OCI-LY3 (cell line): ENCODE measurements at regions not wholly inside any gene's neighbourhood (a gene's known extent, or its start where the extent isn't known, plus 50 kb on each side); places are given as distances from the start of the nearest gene placed in this dataset.
A peak's percentile ranks its signal among the peaks of the same experiment; 100 is the strongest.

Source experiments
- H2AFZ ChIP-seq: fragments of 200-600, 300-600 bp; shearing (Covaris generic); 2 replicates; pipeline ENCODE4 v1.6.0; 2014; ENCODE audit warnings: antibody characterized with exemption, low read depth, low read length
- H3K27ac ChIP-seq: fragments of 200-600, 300-600 bp; sonication (generic); 2 replicates; pipeline ENCODE4 v1.5.1; 2014; ENCODE audit warnings: mild to moderate bottlenecking, low read length, moderate library complexity, mixed read lengths
- H3K27me3 ChIP-seq: fragments of 200-600, 300-600 bp; sonication (generic); 2 replicates; pipeline ENCODE4 v1.6.1; 2014; ENCODE audit warnings: low read depth, low read length, mixed read lengths
- H3K36me3 ChIP-seq: fragments of 200-600, 300-600 bp; sonication (generic); replicated peaks from 2 replicates; pipeline ENCODE3; 2014; ENCODE audit warnings: low read depth, low read length, mixed read lengths
- H3K4me1 ChIP-seq: fragments of 300-600, 200-600 bp; sonication (generic); 2 replicates; pipeline ENCODE4 v1.6.1; 2014; ENCODE audit warnings: low read length, mixed read lengths
- H3K4me2 ChIP-seq: fragments of 200-600, 300-600 bp; sonication (generic); 2 replicates; pipeline ENCODE4 v1.6.1; 2014; ENCODE audit warnings: low read length, mixed read lengths
- H3K4me3 ChIP-seq: fragments of 300-600, 200-600 bp; sonication (generic); 2 replicates; pipeline ENCODE4 v1.5.1; 2014; ENCODE audit warnings: antibody characterized with exemption, mild to moderate bottlenecking, low read length, moderate library complexity
- H3K79me2 ChIP-seq: fragments of 300-600, 200-600 bp; shearing (Covaris generic); 2 replicates; pipeline ENCODE4 v1.6.1; 2014; ENCODE audit warnings: mild to moderate bottlenecking, low read length, mixed read lengths
- H3K9ac ChIP-seq: fragments of 300-600, 200-600 bp; shearing (Covaris generic); 2 replicates; pipeline ENCODE4 v1.6.0; 2014; ENCODE audit warnings: mild to moderate bottlenecking, low read length, moderate library complexity
- H3K9me3 ChIP-seq: fragments of 200-600, 300-600 bp; shearing (Covaris generic); 2 replicates; pipeline ENCODE4 v1.6.1; 2014; ENCODE audit warnings: low read length, mixed read lengths; ENCODE audit not compliant: insufficient read depth
- H4K20me1 ChIP-seq: fragments of 200-600, 300-600 bp; sonication (generic); 2 replicates; pipeline ENCODE4 v1.6.1; 2016; ENCODE audit warnings: low read length, mixed read lengths; ENCODE audit not compliant: insufficient read depth
- EZH2phosphoT487 ChIP-seq: fragments of 200-600 bp; shearing (Covaris generic); IDR thresholded peaks from 2 replicates; pipeline ENCODE4 v1.6.1; 2018; ENCODE audit warnings: antibody characterized with exemption, mixed run types, low read depth
- TF ChIP-seq, protein P1 (sequence below): fragments of 200-600, 300-600 bp; sonication (generic); IDR thresholded peaks from 2 replicates; pipeline ENCODE4 v1.5.1; 2014; ENCODE audit warnings: antibody characterized with exemption, low read length, low read depth

DNA sequence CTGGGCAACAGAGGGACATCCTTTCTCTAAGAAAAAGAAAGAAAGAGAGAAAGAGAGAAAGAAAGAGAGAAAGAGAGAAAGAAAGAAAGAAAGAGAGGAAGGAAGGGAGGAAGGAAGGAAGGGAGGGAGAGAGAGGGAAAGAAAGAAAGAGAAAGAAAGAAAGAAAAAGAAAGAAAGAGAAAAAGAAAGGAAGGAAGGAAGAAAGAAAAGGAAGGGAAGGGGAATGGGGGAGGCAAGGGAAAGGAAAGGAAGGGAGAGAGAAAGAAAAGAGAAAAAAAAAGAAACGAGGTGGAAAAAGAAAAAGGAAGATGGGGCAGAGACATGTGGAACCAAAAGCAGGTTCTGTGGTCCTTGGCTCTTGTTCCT is 82.9 kb upstream of the SMNDC1 start:
- Histone ChIP-seq H3K9me3 (no peaks in the 10 kb centered on the region), H3K4me3 (no peak overlapping the region), H3K4me1 (peaks cover 11% of the 10 kb centered on the region), H3K9ac (no peak overlapping the region), H3K79me2 (no peaks in the 10 kb centered on the region), H3K4me2 (0 out of 2 replicates have a peak overlapping the region, but pooled peaks have one; percentile 30), H3K27me3 (no peaks in the 10 kb centered on the region), H3K27ac (no peak overlapping the region), H2AFZ (peak overlapping the region; percentile 70; the same call in 1 of the 2 replicates), H3K36me3 (no peaks in the 10 kb centered on the region), H4K20me1 (no peaks in the 10 kb centered on the region)
- TF ChIP-seq, protein P1, sequence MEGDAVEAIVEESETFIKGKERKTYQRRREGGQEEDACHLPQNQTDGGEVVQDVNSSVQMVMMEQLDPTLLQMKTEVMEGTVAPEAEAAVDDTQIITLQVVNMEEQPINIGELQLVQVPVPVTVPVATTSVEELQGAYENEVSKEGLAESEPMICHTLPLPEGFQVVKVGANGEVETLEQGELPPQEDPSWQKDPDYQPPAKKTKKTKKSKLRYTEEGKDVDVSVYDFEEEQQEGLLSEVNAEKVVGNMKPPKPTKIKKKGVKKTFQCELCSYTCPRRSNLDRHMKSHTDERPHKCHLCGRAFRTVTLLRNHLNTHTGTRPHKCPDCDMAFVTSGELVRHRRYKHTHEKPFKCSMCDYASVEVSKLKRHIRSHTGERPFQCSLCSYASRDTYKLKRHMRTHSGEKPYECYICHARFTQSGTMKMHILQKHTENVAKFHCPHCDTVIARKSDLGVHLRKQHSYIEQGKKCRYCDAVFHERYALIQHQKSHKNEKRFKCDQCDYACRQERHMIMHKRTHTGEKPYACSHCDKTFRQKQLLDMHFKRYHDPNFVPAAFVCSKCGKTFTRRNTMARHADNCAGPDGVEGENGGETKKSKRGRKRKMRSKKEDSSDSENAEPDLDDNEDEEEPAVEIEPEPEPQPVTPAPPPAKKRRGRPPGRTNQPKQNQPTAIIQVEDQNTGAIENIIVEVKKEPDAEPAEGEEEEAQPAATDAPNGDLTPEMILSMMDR = no peak
- TF ChIP-seq EZH2phosphoT487 = no peak

DNA sequence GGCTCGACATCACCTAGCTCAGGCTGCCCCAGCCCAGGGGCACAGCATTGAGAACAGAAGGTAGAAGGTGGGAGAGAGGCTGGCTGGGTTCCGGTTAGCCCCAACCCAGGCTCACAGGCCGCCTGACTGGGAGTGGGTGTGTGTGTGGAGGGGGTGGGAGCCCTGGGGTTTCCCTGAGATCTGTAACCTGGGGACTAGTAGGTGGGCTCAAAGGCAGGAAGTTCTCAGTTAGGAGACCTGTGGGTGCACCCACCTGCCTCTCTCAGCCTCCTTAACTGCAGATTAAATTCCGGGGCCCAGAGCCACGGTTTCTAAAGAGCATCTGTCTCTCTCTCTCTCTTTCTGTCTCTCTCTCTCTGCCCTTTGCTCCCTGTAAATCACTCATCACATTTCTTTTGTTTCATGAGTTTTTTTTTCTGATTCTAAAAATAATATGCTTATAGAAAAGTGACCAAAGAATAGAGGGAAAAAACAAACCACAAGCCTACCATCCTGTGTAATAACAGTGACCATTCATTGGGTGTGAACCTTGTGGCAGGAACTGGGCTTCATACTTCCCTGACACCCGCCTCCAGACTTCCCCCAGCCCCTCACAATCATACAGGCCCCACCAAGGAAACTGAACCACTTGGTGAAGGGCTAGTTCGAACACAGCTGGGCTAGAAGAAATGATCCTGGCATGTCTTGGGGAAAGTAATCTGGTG is 83.4 kb upstream of the SMNDC1 start:
- no peaks in the 10 kb centered on the region for H3K9me3 ChIP-seq
- no peak overlapping the region for H3K27ac ChIP-seq
- no peaks in the 10 kb centered on the region for H3K27me3 ChIP-seq
- TF ChIP-seq, protein P1 = no peak
- TF ChIP-seq EZH2phosphoT487 = no peak
- no peaks in the 10 kb centered on the region for H3K79me2 ChIP-seq
- peak overlapping the region; percentile 70 for H2AFZ ChIP-seq
- 0 out of 2 replicates have a peak overlapping the region, but pooled peaks have one; percentile 30 for H3K4me2 ChIP-seq
- no peak overlapping the region for H3K4me3 ChIP-seq
- H3K9ac ChIP-seq = 0 out of 2 replicates have a peak overlapping the region, but pooled peaks have one; percentile 10
- no peaks in the 10 kb centered on the region for H4K20me1 ChIP-seq
- no peaks in the 10 kb centered on the region for H3K36me3 ChIP-seq
- H3K4me1 ChIP-seq = peaks cover 11% of the 10 kb centered on the region

DNA sequence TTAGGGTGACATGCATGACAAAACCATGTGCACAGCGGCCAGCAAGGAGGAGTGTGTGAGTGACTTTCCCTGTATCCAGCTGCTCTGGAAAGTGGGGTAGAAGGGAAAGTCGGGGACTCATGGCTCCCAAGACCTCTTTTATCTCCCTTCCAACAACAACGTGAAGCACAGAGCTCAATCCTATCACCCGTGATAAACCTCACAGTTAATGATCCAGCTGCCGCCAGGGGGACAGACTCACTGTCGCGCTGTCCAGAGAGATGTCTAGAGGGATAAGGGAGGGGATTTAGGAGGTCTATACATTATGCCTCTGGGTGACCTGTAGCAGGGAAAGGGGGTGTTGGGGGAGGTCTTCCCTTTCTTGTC is 84.0 kb upstream of the SMNDC1 start:
- Histone ChIP-seq H3K79me2 (no peaks in the 10 kb centered on the region), H3K9me3 (no peaks in the 10 kb centered on the region), H3K9ac (no peak overlapping the region), H2AFZ (peak overlapping the region; percentile 70; the same call in 1 of the 2 replicates), H3K36me3 (no peaks in the 10 kb centered on the region), H3K4me2 (no peak overlapping the region), H4K20me1 (no peaks in the 10 kb centered on the region), H3K4me3 (no peak overlapping the region), H3K27me3 (no peaks in the 10 kb centered on the region), H3K4me1 (peaks cover 11% of the 10 kb centered on the region), H3K27ac (no peak overlapping the region)
- TF ChIP-seq, protein P1 = no peak
- no peak for TF ChIP-seq EZH2phosphoT487

DNA sequence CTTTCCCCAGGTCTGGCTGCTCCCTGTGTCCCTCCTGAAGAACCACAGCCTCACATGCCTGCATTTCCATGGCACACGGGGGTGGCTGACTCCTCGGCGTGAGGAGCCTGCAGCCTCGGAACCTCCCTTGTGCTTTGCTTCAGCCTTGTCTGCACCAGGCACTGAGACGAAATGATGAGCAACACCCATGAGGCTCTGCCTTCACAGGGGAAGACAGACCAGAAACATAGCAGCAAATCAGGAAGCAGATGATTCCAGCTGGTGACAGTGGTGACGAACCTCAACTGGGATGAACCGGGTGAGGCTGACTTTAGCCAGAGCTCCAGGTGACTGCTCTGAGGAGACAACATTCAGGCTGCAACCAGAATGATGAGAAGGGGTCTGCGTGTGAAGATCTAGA is 84.5 kb upstream of the SMNDC1 start:
- no peak overlapping the region for H3K4me3 ChIP-seq
- no peak overlapping the region for H3K9ac ChIP-seq
- peaks cover 11% of the 10 kb centered on the region for H3K4me1 ChIP-seq
- no peaks in the 10 kb centered on the region for H3K9me3 ChIP-seq
- H2AFZ ChIP-seq = no peak overlapping the region
- no peaks in the 10 kb centered on the region for H4K20me1 ChIP-seq
- no peaks in the 10 kb centered on the region for H3K36me3 ChIP-seq
- no peak overlapping the region for H3K27ac ChIP-seq
- no peak overlapping the region for H3K4me2 ChIP-seq
- H3K79me2 ChIP-seq = no peaks in the 10 kb centered on the region
- TF ChIP-seq, protein P1 = no peak
- TF ChIP-seq EZH2phosphoT487 = no peak
- no peaks in the 10 kb centered on the region for H3K27me3 ChIP-seq
